GM11168 (cell line): ENCODE measurements at regions not wholly inside any gene's neighbourhood (a gene's known extent, or its start where the extent isn't known, plus 50 kb on each side); places are given as distances from the start of the nearest gene placed in this dataset.

Source experiments
- in situ Hi-C: fragments of 300-500 bp; cut with MboI; formaldehyde crosslinking; loops from one replicate; pipeline ENCODE4 v1.12.0; 2022; ENCODE audit warnings: low sequenced_read_pairs; ENCODE audit not compliant: unreplicated experiment

DNA sequence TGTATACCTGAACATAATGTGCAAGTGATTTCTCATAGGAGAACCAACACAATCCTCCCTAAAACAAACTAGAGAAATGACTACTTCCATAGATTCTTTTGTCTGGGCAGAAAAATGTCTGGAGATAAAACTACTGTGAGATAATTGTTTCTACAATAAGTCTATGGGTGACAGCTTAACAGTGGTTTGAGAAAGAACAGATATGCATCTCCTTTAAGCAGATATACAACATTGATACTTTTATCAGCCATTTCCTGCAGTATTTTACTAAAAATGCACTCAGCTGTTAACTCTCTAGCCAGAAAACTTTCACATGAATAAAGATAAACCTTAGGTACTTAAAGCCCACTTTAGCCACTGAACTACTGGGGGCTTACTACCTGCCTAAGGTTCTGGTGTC, 1132.4 kb downstream of the EFNB2 start:
- in situ Hi-C loops: no loop called here

DNA sequence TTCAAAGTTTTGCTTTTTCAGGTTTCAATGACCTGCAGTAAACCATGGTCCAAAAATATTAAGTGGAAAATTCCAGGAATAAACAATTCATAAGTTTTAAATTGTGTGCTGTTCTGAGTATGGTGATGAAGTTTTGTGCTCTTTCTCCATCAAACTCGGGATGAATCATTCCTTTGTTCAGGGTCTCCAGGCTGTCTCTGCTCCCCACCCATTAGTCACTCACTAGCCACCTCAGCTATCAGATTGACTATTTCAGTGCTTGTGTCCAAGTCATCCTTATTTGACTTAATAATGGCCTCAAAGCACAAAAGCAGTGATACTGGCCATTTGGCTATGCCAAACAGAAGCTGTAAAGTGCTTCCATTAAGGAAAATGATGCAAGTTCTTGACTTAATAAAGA, 1140.4 kb downstream of the EFNB2 start:
- in situ Hi-C loops: no loop called here

DNA sequence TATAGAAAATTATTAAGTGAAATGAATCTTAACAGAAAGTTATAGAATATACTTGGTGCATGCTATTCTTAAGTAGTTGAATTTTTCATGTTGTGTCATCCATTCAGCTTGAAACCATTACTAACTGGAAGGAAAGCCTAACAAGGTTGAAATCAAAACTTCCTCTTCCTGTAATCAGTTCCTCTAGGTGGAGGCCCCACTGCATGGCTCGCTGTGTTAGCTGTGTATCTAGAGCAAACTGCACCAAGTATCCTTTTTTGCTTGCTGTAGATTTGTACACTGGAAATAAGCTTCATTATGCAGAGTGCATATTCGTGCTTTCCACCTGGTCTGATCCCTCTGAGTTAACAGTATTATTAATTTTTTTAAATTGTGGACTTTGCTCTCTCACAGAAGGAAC, 1146.1 kb downstream of the EFNB2 start:
- in situ Hi-C loops: no loop called here

DNA sequence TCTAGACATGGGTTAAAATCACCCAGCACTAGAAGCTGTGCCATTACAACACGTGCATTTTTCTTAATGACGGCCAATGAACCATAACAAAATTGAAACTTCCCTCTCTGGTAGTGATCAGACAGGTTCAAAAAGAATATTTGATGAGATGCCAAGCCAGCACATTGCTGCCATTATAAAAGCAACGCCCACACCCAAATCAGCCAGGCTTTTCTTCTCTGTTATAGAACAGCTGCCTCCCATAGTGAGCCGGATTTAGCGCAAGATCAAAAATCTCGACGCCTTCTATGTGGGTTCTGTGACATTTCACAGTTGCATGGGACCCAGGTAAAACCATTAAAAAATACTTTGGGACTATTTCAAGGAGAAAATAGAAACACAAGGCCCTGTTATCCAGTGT, 1158.0 kb downstream of the EFNB2 start:
- in situ Hi-C loops: no loop called here

DNA sequence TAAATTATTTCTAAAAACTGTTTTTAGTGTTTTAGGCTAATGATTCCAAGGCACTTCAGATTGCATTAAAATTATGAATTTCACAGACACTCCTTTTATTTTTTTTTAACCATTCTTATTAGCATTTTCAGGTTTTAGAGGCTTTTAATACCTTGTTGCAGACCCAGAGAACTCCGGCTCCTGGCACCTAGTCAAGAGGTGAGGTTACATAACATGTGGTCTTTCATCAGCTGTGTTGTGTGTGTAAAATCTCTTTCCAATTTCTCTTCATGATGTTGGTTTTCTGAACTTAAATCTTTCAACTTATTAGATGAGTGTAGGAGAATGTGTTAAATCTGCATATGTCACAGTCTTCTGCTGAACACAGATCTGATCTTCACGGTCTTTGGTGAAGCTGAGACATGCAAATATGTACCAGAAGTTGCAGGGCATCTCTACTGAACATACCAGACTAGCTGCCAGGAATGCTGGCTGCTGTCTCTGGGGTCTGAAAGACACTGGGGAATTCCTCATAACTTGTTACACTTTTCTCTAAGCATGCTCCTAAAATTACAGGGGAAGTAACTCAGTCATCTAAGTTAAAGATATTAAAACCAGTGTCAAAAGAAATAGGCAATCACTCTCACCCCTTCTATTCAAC, 1165.3 kb downstream of the EFNB2 start:
- in situ Hi-C loops: no loop called here

DNA sequence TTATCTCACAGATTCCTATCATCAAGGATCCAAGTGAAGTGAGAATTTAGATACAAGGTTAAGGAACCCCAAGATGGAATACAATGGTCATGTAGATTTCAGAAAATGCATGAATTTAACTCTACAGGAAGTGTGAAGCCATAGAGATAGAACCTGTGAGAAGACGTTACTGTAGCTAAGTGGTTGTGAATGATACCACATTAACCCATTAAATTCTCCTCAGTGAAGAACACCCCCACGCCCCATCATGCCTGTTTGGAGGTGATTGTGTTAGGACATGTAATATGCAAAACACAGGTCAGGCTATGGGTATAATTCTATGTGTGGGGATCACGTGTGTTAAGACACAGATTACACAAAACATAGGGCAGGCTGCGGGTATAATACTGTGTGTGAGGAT, 1166.7 kb downstream of the EFNB2 start:
- in situ Hi-C loops: no loop called here

DNA sequence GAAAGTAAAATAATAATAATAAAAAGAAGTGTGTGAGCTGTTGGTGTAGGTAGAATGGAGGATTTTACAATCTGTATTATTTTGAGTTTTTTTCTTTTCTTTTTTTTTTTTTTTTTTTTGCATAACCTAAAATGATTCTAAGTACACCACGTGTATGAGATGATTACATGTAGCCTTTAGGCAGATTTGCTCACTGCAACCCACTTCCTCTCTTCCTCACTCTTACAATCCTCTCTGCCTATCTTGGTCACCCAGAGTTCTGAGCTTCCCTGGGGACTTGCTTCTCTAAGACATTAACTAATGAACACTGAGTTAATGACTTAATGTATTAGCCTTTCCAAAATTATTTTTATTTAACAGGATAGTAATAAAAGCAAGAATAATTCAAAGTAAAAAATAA, 1169.6 kb downstream of the EFNB2 start:
- in situ Hi-C loops: no loop called here

DNA sequence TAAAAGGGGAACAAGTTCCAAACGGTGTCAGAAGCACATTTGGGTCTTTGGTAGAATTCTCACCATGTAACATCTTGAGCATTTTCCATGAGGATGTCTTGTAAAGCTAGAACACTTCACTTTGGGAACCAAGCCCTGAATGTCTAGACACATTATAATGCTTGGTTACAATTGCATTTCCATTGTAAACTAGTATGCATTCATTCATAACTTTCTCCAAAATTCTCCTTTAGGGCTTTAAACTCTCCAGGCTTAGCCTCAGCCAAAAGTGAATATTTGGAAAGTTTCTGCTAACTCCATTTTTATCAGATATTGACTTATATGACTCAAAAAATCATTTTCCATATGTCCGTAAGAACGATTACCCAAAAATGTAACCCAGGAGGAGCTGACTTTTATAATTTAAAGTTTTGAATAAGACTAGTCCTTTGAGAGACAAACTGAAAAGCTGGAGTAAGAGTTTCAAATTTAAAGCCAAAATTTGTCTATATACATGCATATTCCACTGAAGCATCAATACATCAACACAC, 1170.4 kb downstream of the EFNB2 start:
- in situ Hi-C loops: no loop called here

DNA sequence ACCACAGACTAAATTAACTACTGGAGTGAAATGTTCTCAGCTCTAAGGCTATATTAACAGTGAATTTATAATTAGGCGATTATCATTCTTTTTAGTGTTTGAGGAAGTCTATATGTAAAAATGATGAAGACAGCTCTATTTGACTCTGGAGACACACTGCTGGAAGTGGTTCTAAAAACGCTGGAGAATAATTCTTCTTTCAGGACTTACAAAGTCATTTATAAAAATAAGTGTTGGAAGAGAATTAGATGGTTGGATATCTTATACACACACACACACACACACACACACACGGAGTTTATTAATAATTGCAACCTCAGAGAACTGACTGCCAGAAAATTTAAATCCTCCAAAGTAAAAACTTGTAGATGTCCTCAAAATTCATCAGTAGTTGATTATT, 1171.3 kb downstream of the EFNB2 start:
- in situ Hi-C loops: no loop called here

DNA sequence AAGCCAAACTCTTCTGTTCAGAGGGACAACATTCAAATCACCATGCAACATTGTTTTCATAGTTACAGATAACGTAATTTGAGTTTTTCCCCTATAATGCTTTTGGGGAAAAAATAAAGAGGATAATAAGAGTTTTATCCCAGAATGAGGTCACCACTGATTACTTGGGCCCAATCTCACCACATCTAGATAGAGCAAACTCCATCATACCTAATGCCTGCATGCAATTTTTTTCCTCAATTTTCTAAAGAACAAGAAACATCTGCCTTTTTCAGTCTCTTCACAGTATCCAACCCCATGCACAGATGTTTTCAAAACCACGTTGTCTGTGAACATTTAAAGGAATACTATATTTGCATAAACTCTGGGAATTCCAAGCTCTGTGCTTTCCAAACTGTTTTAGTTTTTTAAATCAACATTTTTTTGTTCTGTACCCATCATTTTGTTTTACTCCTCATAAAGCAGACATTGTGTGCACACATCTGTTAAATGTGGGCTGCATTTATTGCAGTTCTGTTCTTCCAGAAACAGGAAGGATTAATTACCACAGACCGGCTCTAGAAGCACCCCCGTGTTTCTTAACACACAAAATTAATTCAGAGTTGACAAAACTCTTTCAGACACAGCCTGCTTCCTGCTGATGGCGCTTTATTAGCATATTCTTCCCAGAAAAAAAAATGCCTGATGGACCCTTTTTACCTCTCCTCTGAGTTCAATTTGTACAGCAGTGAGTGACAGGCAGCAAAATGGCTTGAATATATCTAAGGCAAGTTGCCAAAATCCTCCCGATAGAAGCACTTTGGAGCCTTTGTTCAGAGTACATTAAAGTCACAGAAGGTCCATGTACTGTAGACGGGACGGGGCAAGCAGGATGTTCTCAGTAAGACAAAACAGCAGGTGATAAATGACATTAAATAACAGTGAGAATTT, 1171.9 kb downstream of the EFNB2 start:
- in situ Hi-C loops: no loop called here

DNA sequence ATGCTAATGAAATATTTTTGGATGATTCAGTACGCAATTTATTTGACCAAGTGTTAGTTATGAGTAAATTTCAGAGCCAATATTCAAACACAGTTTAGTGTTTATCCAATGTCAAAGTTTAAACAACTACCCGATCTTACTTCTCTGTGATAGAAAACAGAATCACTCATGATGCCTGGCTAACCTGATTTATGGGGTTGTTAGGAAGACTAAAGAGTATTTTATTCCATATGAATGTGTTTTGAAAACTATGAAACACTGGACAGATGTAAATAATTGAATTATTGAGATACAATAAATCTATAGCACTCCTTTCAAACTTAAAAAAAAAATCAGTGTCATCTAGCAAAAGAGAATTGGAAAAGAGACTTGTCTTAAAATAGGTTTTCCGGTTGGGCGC, 1181.8 kb downstream of the EFNB2 start:
- in situ Hi-C loops: no loop called here

DNA sequence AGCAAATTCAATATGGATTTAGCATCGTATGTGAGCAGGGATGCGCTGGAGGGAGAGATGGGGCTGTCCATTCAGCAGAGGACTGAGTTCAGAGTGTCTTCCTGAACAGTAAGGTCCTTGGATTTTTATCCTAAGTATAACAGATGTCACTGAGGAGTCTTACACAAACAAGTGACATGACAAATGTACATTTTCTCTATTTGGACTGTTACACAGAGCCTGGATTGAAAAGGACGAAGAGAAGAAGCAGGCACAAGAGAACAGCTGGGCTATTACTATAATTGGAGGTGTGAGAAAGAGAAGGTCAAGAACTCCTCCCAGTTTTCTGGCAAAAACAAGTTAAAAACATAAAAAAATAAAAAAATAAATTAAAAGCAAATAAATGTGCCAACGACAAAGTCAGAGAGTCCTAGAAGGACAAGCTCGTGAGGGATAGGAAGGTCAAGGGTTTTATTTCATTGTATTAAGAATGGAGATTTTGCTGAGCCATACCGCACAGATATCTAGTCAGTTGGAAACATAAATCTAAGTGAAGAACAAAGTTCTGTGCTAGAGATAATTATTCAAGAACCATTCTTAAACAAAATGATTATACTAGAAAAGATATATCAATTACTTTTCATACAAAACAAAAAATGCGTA, 1186.3 kb downstream of the EFNB2 start:
- in situ Hi-C loops: no loop called here

DNA sequence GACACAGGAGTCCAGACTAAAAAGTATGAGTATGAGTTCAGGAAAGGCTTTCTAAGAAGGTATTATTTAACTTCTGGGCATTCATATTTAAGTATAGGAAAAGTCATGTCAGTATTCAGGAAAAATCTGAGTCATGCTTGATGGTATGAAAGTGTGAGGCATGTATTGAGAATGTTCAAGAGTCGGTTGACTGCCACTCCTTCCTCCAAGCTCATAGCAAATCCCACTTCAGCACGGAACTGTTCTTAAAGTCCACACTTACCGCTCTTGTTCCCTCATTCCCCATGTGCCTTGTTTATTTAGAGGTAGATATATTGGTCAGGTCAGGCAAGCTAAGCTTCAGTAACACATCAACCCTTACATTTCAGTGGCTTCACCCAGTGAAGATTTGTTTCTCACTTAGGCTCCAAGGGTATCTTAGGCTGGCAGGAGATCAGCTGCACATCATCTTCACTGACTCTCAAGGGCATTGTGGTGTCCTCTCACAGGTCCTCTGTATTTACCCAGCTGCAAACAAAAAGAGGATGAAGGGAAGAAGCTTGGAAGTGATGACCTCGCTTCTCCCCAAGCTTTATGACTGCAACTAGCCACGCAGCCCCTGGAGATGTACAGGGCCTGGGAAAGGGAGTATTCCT, 1189.2 kb downstream of the EFNB2 start:
- in situ Hi-C loops: no loop called here

DNA sequence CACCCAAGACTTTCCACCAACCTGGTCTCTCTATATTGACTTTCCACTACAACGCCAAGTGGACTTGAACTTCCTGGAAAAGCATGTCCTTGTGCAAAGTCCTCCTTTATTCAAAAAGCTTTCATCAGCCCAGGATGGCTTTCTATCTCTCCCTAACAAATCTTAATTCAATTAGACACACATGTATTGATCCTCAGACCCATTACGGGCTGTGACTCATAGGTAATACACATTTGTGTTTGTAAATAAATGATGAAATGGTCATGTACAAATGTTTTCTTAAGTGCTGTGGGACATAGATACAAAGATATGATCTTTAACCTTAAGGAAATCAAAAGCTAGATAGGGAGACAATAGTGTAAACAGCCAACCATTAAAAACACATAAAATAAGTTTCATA, 1189.7 kb downstream of the EFNB2 start:
- in situ Hi-C loops: no loop called here

DNA sequence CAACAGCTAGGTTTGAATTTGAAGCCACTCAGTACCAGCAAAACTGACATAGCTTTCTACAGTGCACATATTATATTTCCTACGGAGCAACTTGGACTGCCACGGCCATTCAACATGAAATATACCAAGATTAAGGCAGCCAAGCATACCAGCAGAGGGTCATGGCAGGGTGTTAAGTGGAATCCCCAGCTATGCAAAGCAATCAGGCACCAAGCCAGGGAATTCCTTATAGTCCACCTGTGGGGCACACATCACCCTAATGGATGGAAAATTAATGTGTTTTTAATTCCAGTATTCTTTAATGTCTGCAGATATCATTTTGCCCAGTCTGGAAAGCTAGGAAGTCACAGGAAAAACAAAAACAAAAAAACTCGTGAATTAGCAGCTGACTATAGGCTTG, 1190.3 kb downstream of the EFNB2 start:
- in situ Hi-C loops: no loop called here

DNA sequence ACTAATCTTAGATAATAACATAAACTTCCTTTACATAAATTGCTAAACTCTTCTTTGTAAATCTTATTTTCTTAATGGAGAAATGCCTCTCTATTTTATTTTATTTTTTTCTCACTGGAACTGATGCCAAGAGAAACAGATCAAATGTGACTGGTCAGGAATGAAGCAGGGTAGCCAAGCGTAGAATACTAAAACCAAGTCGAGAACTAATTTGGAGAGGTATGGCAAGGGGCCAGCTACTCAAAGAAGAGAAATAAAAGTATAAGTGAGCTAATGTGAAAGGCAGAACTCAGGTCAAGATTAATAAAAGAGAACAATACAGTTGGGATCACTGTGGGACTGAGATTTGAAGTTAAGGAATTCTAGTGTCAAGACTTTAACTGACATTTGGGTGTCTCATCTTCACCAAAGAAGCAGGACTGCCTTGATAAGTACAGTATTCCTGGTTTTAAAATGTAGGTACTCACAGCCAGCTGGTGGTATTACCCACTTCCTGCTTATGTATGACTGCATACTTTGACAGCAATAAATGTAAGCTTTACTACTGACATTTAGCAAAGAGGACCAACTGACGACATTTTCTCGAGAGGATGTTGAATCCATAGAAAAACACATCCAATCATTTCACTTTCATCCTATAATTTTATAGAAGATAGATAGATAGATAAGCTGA, 1192.2 kb downstream of the EFNB2 start:
- in situ Hi-C loops: no loop called here

DNA sequence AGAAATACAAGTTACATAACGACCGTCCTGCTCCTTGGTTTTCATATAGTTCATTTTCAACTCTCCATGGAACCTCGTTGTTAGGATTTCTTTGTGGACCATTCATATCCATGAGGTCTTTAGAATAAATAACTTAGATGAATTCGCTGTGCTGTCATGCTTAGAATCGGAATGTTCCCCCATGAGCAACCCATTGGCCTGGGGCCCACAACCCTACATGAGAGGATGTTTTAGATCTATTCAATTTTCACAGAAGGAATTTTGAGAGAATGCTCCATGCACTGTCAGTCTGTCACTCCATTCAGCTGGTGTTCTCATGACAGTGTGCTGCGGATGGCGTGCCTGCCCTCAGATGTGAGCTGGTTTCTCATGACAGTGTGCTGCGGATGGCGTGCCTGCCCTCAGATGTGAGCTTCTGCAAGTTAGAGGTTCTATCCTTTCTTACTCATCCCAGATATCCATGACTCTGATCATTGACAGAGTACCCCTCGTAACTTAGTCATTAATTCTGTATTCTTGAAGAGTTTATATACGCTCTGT, 1193.1 kb downstream of the EFNB2 start:
- in situ Hi-C loops: no loop called here

DNA sequence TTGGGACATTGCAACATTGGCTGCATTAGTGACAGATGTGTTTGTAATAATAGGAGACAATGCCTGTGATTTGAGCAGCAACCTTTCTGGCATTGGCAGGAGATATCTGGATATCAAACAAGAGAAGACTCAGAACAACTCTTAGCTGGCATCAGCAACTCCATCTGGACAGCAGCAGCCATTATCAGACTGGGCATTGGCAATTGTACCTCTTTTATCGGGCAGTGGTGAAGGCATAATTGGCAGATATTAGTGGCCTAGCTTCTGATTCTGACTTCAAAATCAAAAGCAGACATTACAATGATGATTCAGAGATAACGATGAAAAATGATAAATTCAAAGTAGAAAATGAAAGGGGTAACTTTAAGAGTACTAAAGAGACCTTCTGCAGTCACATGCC, 1193.7 kb downstream of the EFNB2 start:
- in situ Hi-C loops: no loop called here

DNA sequence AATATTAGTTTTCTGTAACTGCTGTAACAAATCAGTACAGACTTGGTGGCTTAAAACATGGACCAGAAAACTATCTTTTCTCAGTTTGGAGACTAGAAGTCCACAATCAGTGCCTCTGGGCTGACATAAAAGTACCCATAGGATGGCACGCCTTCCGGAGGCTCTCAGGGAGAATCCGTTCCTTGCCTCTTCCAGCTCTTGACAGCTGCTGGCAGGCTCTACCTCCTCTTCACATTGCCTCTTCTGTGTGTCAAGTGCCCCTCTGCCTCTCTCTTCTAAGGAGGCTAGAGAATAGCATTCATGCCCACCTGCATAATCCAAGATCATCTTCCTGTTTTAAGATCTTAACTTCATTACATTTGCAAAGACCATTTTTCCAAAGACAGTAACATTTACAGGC, 1194.2 kb downstream of the EFNB2 start:
- in situ Hi-C loops: no loop called here

DNA sequence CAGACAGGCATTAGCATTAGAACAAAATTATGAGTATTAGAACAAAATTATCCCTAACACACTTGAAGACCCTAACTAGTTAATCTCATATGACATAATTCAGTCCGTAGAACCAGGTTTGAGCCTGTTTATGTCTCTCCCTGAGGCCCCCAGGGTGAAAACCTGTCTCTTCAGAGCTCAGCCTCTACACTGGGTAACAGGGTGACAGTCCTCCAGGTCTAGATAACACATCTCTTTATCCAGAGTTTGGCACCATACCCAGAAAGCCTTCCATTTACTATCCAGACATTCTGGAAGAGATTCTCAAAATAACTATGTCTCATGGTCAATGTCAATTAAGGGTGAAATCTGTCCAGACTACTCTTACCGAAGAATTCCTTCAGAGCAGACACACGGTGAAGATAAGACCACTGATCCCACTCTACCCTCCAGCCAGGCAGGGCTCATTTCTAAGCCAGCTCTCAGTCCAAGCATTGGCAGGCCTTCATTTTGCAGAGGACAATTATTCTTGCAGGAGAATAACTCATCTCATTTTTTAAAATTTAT, 1195.3 kb downstream of the EFNB2 start:
- in situ Hi-C loops: no loop called here
